Kidney epithelial cell (primary cell): ENCODE measurements at regions not wholly inside any gene's neighbourhood (a gene's known extent, or its start where the extent isn't known, plus 50 kb on each side); places are given as distances from the start of the nearest gene placed in this dataset.

Source experiments
- DNase-seq: peaks from one replicate; pipeline ENCODE4 v3.0.0-alpha.2; 2010; ENCODE audit warnings: low read depth
- H3K27me3 ChIP-seq: 2 replicates; pipeline ENCODE4 v1.6.0; 2011; ENCODE audit warnings: low read length; ENCODE audit not compliant: control insufficient read depth, insufficient read depth
- H3K36me3 ChIP-seq: 2 replicates; pipeline ENCODE4 v1.5.1; 2011; ENCODE audit warnings: low read length; ENCODE audit not compliant: control insufficient read depth, insufficient read depth
- H3K4me3 ChIP-seq: 2 replicates; pipeline ENCODE4 v1.5.1; 2011; ENCODE audit warnings: low read depth, mild to moderate bottlenecking, control low read depth, low read length
- TF ChIP-seq, protein P1 (sequence below): IDR thresholded peaks from 2 replicates; pipeline ENCODE4 v1.5.1; 2011; ENCODE audit warnings: mild to moderate bottlenecking, moderate library complexity, low read length, control low read depth, inconsistent platforms; ENCODE audit not compliant: insufficient read depth, poor library complexity, severe bottlenecking

DNA sequence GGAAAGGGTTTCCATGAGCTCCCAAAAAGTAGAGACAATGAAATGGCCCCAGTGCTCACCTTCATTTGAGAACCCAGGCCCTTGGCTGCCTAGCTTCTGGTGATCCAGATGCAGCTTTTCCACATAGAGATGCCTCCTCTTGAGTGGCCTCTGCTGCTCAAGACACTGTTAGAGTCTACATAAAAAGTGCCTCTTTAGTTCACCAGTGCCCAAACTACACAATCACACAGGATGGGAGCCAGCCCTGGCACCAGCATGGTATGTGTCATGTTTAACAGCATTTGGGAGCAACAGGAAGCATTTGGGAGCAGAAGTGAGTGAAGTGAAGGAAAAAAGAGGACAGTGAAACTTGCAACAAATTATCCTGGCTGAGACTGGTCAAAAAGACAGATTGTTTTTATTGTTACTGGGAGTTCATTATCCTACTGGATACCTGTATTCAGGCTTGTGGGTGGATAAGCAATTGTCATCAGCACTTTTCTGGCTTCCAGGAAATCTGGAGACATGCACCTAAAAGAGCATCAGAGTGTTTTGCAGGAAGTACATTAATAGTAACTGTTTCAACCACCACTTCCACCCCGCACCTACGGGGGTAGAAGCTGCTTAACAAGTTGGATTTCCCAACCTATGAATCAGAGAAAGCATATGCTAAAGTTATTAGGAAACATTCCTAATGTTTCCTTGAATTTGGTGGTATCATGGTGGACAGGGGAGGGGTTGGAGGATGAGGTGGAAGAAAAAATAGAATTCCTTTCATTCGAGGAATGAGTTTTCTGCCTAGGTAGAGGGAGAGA is 416.2 kb downstream of the IGSF11 start:
- H3K36me3 ChIP-seq, result no peaks in the 10 kb centered on the region
- DNase-seq, result no peak
- no peaks in the 10 kb centered on the region for H3K27me3 ChIP-seq
- H3K4me3 ChIP-seq, result no peak overlapping the region
- TF ChIP-seq, protein P1, sequence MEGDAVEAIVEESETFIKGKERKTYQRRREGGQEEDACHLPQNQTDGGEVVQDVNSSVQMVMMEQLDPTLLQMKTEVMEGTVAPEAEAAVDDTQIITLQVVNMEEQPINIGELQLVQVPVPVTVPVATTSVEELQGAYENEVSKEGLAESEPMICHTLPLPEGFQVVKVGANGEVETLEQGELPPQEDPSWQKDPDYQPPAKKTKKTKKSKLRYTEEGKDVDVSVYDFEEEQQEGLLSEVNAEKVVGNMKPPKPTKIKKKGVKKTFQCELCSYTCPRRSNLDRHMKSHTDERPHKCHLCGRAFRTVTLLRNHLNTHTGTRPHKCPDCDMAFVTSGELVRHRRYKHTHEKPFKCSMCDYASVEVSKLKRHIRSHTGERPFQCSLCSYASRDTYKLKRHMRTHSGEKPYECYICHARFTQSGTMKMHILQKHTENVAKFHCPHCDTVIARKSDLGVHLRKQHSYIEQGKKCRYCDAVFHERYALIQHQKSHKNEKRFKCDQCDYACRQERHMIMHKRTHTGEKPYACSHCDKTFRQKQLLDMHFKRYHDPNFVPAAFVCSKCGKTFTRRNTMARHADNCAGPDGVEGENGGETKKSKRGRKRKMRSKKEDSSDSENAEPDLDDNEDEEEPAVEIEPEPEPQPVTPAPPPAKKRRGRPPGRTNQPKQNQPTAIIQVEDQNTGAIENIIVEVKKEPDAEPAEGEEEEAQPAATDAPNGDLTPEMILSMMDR, result no peak

- Histone ChIP-seq H3K27me3 (no peaks in the 10 kb centered on the region), H3K4me3 (no peak overlapping the region)
Measured at GRCh38 chr3:118626453-118626852, 408.2 kb downstream of the IGSF11 start.

DNA sequence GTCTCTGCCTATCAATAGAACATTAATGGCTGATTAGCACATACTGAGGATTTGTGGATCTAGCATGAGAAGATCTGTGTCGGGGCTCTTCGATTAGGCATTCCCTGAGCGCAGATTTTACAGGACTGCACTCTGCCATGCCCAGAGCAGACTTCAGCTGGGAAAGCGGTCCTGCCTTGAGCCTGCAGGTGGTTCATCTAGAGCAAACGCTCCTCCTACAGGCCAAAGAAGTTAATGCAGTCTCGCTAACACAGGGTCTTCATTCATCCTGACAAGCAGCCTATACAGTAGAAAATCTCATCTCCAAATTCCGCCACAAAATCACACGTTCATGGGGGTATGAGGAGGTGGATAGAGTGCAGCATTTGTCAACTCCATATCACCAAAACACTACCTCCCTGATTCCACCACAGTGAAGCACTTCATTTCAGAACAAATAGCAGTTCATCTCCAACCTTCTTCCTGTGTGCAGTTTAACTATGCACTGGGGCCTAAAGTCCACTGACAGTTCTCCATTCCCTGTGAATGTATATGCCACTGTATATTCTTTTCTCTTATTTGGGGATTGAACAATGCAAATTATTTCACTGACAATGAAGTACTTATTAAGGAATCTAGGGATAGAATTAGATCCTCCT is 405.8 kb downstream of the IGSF11 start:
- Histone ChIP-seq H3K27me3 (no peaks in the 10 kb centered on the region), H3K4me3 (no peak overlapping the region), H3K36me3 (no peaks in the 10 kb centered on the region)
- peak; percentile 21 for DNase-seq
- TF ChIP-seq, protein P1, result peak; percentile 86

More at GRCh38 chr3:118626453-118626852, 408.2 kb downstream of the IGSF11 start:
- no peaks in the 10 kb centered on the region for H3K36me3 ChIP-seq
- DNase-seq, result no peak
- TF ChIP-seq, protein P1, result no peak

DNA sequence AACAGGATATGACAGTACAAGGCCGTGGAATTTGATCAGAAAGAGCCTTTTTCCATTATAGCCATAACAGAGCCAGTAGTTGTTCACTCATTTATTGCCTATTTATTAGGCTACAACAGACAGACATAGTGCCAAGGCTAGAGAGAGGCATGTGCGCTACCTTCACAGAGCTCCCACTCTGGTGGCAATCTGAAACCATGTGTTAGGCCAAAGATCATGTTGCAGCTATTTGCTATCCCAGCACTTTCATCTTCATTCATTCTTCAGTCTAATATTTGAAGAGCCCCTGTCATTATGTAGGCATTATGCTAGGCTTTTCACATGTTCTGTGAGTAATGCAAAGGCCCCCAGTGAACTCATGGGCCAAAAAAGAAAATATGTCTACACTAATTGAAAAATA is 404.8 kb downstream of the IGSF11 start:
- H3K36me3 ChIP-seq, result no peaks in the 10 kb centered on the region
- no peaks in the 10 kb centered on the region for H3K27me3 ChIP-seq
- H3K4me3 ChIP-seq, result no peak overlapping the region
- no peak for DNase-seq
- TF ChIP-seq, protein P1, result no peak

DNA sequence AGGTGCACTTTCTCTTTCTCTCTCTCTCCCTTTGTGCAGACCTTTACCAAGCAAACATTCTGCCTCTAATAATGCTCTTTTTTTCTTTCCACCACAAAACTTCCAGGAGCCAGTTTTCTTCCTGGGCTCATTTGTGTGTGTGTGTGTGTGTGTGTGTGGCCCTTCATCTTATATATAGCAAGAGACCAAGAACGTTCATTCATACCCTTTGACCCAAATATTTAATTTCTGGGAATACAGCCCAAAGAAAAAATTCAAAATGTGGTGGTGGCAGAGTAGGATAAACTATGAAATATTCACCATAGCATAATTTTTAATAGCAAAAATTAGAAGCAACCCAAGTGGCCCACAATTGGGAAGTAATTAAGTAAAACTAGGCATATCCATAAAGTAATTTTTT is 398.9 kb downstream of the IGSF11 start:
- no peaks in the 10 kb centered on the region for H3K36me3 ChIP-seq
- no peak overlapping the region for H3K4me3 ChIP-seq
- TF ChIP-seq, protein P1, result no peak
- no peaks in the 10 kb centered on the region for H3K27me3 ChIP-seq
- no peak for DNase-seq

DNA sequence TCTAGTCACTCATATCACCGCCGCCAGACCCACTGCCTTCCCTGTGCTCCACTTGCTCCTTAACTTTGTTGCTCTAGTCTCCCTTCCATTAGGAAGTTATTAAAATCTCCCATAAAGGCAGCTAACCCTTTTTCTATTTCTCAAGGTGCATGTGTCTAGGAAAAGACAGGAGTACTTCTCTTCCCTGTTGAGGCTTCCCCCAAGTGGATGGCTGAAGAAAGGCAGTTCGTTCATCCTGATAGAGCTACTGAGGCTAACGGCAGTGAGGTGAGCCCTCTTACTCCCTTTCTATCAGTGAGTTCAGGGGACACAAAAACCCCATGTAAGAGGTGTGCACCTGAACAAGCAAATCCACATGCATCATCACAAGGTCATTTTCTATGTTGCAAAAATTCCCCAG is 397.8 kb downstream of the IGSF11 start:
- TF ChIP-seq, protein P1, result no peak
- no peak overlapping the region for H3K4me3 ChIP-seq
- H3K36me3 ChIP-seq, result no peaks in the 10 kb centered on the region
- DNase-seq, result no peak
- no peaks in the 10 kb centered on the region for H3K27me3 ChIP-seq
